Testis (tissue), 2 donors: ENCODE measurements at regions not wholly inside any gene's neighbourhood (a gene's known extent, or its start where the extent isn't known, plus 50 kb on each side); places are given as distances from the start of the nearest gene placed in this dataset.

ENCODE experiments used
- DNase-seq: peaks from one replicate; pipeline ENCODE4 v3.0.0-alpha.2; 2019
- H3K27ac ChIP-seq, 2 donors: fragments of 200-600 bp; sonication (generic); one replicate each; pipeline ENCODE4 v1.5.1; 2019
- H3K27me3 ChIP-seq: fragments of 200-600 bp; sonication (generic); one replicate; pipeline ENCODE4 v1.5.1; 2019
- H3K36me3 ChIP-seq: fragments of 200-600 bp; sonication (generic); one replicate; pipeline ENCODE4 v1.5.1; 2017; ENCODE audit warnings: low read depth; ENCODE audit errors: missing control alignments
- H3K4me1 ChIP-seq: fragments of 200-600 bp; sonication (generic); one replicate; pipeline ENCODE4 v1.5.1; 2019
- H3K4me3 ChIP-seq, 2 donors: fragments of 200-600 bp; sonication (generic); one replicate each; pipeline ENCODE4 v1.5.1; 2017 to 2019
- H3K9me3 ChIP-seq: fragments of 200-600 bp; sonication (generic); one replicate; pipeline ENCODE4 v1.5.1; 2017
- POLR2A ChIP-seq: fragments of 450-650 bp; IDR thresholded peaks from one replicate; pipeline ENCODE4 v1.6.1; 2017; ENCODE audit warnings: antibody characterized with exemption, mild to moderate bottlenecking, moderate library complexity
- WGBS, 2 donors: methylation state at CpG; one replicate each; pipeline ENCODE4 v1.1.5; 2018; 5-methylcytosine and 5-hydroxymethylcytosine counted together
- intact Hi-C: fragments of 100-400 bp; cut with DNase I; formaldehyde crosslinking; loops from one replicate; pipeline ENCODE4 v1.15.1; 2023; ENCODE audit warnings: low total_unique reads
- TF ChIP-seq, protein P1 (sequence below), 3 experiments: fragments of 450-650 bp in 2 of 3; fragments of 200-600 bp in 1 of 3; sonication (generic) in 1 of 3; IDR thresholded peaks; one replicate each; pipeline ENCODE4 v1.5.1; 2016 to 2019; ENCODE audit warnings: antibody characterized with exemption in 3 of 3, mild to moderate bottlenecking in 2 of 3, moderate library complexity in 1 of 3

DNA sequence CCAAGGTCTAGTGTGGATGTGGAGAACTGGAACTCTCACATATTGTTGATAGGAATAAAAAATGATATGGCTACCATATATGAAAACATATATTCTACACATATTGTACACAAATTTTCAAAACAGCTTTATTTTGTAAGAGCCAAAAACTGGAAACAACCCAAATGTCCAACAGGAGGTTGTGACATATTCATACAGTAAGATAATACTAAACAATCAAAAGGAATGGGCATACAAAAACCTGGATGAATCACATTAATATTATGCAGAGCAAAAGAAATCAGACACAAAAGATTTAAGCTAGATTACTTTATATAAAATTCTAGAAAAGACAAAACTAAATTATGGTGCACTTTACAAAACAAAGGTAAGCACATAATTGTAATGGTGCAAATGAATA lies 223.9 kb downstream of the SIM1 start:
- H3K36me3 ChIP-seq: no peaks in the 10 kb centered on the region
- no peaks in the 10 kb centered on the region for H3K4me1 ChIP-seq
- TF ChIP-seq, protein P1, sequence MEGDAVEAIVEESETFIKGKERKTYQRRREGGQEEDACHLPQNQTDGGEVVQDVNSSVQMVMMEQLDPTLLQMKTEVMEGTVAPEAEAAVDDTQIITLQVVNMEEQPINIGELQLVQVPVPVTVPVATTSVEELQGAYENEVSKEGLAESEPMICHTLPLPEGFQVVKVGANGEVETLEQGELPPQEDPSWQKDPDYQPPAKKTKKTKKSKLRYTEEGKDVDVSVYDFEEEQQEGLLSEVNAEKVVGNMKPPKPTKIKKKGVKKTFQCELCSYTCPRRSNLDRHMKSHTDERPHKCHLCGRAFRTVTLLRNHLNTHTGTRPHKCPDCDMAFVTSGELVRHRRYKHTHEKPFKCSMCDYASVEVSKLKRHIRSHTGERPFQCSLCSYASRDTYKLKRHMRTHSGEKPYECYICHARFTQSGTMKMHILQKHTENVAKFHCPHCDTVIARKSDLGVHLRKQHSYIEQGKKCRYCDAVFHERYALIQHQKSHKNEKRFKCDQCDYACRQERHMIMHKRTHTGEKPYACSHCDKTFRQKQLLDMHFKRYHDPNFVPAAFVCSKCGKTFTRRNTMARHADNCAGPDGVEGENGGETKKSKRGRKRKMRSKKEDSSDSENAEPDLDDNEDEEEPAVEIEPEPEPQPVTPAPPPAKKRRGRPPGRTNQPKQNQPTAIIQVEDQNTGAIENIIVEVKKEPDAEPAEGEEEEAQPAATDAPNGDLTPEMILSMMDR (IDR thresholded peaks at IDR 0.05): no peak
- no peak for TF ChIP-seq POLR2A
- no peak overlapping the region for H3K27ac ChIP-seq
- no peaks in the 10 kb centered on the region for H3K9me3 ChIP-seq
- no peak for DNase-seq
- H3K4me3 ChIP-seq: no peak overlapping the region
- intact Hi-C loops: no loop called here
- H3K27me3 ChIP-seq: no peaks in the 10 kb centered on the region

DNA sequence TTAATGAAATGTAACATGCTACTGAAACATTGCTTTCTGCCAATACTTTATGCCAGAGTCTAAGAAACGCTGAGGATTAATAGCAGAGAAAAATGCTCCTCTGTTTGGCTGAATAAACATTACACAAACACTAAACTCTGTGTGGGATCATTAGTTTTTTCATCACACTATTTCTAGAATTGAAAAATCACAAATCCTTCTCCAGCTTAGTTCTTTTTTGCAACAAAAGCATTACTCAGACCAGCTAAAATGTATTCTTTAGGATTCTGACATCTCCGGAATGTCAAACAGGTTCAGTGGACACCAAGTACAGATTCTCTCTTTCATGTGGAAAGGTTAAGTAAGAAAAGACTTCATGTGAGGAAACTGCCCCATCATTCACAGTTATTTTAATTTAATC lies 226.9 kb downstream of the SIM1 start:
- 67 to 77% methylated on average over 2 of the region's 2 CpGs for WGBS, 2 donors
- H3K4me1 ChIP-seq: no peaks in the 10 kb centered on the region
- H3K27me3 ChIP-seq: no peaks in the 10 kb centered on the region
- TF ChIP-seq POLR2A: no peak
- TF ChIP-seq, protein P1 (IDR thresholded peaks at IDR 0.05): no peak
- no peaks in the 10 kb centered on the region for H3K36me3 ChIP-seq
- no peak overlapping the region for H3K4me3 ChIP-seq
- DNase-seq: no peak
- no peaks in the 10 kb centered on the region for H3K9me3 ChIP-seq
- intact Hi-C loops: no loop called here
- no peak overlapping the region for H3K27ac ChIP-seq

DNA sequence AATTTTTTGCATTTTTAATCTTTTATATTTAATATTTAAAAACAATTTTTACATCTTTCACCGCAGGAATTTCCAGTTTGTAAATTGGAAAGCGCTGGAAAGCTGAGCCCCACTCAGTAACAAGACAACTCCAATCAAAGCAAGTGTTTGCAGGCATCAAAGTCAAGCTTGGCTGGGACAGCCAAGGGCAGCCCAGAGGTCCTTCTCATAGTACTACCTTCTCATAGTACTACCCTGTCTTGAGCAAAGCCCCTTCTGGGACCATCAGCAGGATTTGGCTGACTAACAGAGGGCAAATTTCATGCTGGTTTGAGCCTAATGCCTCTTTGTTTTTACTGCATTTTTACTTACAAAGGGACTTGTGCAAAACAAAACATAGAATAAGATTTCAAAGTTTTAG lies 228.3 kb downstream of the SIM1 start:
- TF ChIP-seq, protein P1 (IDR thresholded peaks at IDR 0.05): no peak
- TF ChIP-seq POLR2A: no peak
- Histone ChIP-seq H3K4me3 (no peak overlapping the region), H3K36me3 (no peaks in the 10 kb centered on the region), H3K27me3 (no peaks in the 10 kb centered on the region), H3K27ac (no peak overlapping the region), H3K4me1 (no peaks in the 10 kb centered on the region), H3K9me3 (no peaks in the 10 kb centered on the region)
- no peak for DNase-seq
- intact Hi-C loops: no loop called here
- whole genome bisulfite sequencing, 2 donors: 95 to 98% methylated on average over 2 of the region's 2 CpGs

DNA sequence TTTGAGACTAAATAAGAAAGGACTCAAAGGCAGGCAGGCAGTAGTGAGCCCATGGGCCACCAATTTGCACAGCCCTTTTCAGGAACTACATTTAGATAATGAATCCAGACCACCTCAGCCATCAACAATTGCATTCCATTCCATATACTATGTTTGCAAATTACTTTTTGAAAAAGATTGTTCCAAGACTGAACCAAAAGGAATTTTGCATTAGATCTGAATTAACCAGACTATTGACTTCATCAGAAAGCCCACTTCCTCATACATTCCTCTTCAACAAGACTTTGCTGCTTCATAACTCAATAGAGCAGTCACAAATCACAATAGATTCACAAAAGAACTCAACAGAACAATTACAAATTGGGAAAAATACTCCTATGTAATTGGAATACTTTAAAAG lies 229.1 kb downstream of the SIM1 start:
- intact Hi-C loops: no loop called here
- Histone ChIP-seq H3K27ac (no peak overlapping the region), H3K36me3 (no peaks in the 10 kb centered on the region), H3K27me3 (no peaks in the 10 kb centered on the region), H3K4me3 (no peak overlapping the region), H3K4me1 (no peaks in the 10 kb centered on the region), H3K9me3 (no peaks in the 10 kb centered on the region)
- TF ChIP-seq POLR2A: no peak
- TF ChIP-seq, protein P1 (IDR thresholded peaks at IDR 0.05): no peak
- DNase-seq: no peak

DNA sequence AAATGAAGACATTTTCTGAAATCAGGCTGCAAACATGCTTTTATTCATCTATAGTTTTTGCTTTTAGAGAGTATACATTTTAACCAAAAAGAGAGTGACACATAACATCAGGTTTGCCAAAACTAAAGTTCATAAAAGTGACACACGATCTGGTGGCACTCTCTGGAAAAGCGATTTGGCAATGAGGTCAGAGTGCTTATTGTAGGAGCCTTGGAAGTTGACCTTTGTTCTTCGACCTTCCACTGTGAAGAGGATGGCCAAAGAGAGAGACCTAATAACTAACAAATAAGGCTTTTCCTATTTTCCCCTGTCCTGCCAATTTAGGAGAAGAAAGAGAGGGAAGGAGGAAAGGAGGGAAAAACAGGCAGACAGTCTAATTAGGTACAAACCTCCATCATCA lies 230.1 kb downstream of the SIM1 start:
- Histone ChIP-seq H3K4me3 (no peak overlapping the region), H3K27me3 (no peaks in the 10 kb centered on the region), H3K4me1 (no peaks in the 10 kb centered on the region), H3K27ac (no peak overlapping the region), H3K9me3 (no peaks in the 10 kb centered on the region), H3K36me3 (no peaks in the 10 kb centered on the region)
- no peak for DNase-seq
- 73 to 82% methylated on average over 3 of the region's 3 CpGs for WGBS, 2 donors
- no peak for TF ChIP-seq POLR2A
- TF ChIP-seq, protein P1 (IDR thresholded peaks at IDR 0.05): no peak
- intact Hi-C loops: no loop called here
